GM12864 (cell line): ENCODE measurements at regions not wholly inside any gene's neighbourhood (a gene's known extent, or its start where the extent isn't known, plus 50 kb on each side); places are given as distances from the start of the nearest gene placed in this dataset.

Source experiments
- DNase-seq: peaks from one replicate; pipeline ENCODE4 v3.0.0-alpha.2; 2011; ENCODE audit warnings: low read depth
- H3K4me3 ChIP-seq: 2 replicates; pipeline ENCODE4 v1.5.1; 2011; ENCODE audit warnings: mild to moderate bottlenecking, low read depth, low read length, control low read depth
- CTCF ChIP-seq: IDR thresholded peaks from 2 replicates; pipeline ENCODE4 v1.5.1; 2011; ENCODE audit warnings: low read depth, mild to moderate bottlenecking, moderate library complexity, low read length, control low read depth, inconsistent platforms; ENCODE audit errors: missing control alignments

GRCh38 chr17:79365836-79366770 is 244.7 kb downstream of the RBFOX3 start:
- H3K4me3 ChIP-seq: no peak overlapping the region
- no peak for DNase-seq
- TF ChIP-seq CTCF: no peak

- H3K4me3 ChIP-seq: no peak overlapping the region
- no peak for TF ChIP-seq CTCF
- no peak for DNase-seq
Observed at GRCh38 chr17:79365351-79365750, 245.5 kb downstream of the RBFOX3 start.

- no peak for TF ChIP-seq CTCF
- DNase-seq: no peak
Observed at GRCh38 chr17:79364315-79365094, 246.3 kb downstream of the RBFOX3 start.

GRCh38 chr17:79363552-79364275 is 247.1 kb downstream of the RBFOX3 start:
- no peak overlapping the region for H3K4me3 ChIP-seq
- TF ChIP-seq CTCF: no peak
- no peak for DNase-seq

More at GRCh38 chr17:79364315-79365094, 246.3 kb downstream of the RBFOX3 start:
- no peak overlapping the region for H3K4me3 ChIP-seq

- no peak for DNase-seq
- TF ChIP-seq CTCF: no peak
- H3K4me3 ChIP-seq: no peak overlapping the region
Observed at GRCh38 chr17:79362772-79363305, 248.0 kb downstream of the RBFOX3 start.

- H3K4me3 ChIP-seq: no peak overlapping the region
- no peak for DNase-seq
- TF ChIP-seq CTCF: no peak
Observed at GRCh38 chr17:79361873-79362771, 248.7 kb downstream of the RBFOX3 start.
